ENCODE measurements at regions not wholly inside any gene's neighbourhood (a gene's known extent, or its start where the extent isn't known, plus 50 kb on each side); places are given as distances from the start of the nearest gene placed in this dataset.

GRCh38 chr18:66252703-66253102, 351.2 kb downstream of the CDH19 start:
- Histone ChIP-seq H3K9me3 (ENCODE audit: low read length) (peaks cover 4% of the 10 kb centered on the region; the same call in 1 of the 2 replicates), H3K4me1 (ENCODE audit: insufficient read depth, low read length) (no peaks in the 10 kb centered on the region), H3K79me2 (ENCODE audit: insufficient read depth, low read length) (no peaks in the 10 kb centered on the region), H3K36me3 (replicated peaks in 1 of 2; ENCODE audit: control insufficient read depth in 1 of 2, insufficient read depth in 2 of 2, low read length in 2 of 2) (no peaks in the 10 kb centered on the region), H4K20me1 (ENCODE audit: insufficient read depth, low read length) (no peaks in the 10 kb centered on the region), H3K4me3 (replicated peaks in 1 of 3; ENCODE audit: insufficient read depth in 1 of 3, low read depth in 2 of 3, low read length in 3 of 3) (no peak overlapping the region), H3K9ac (ENCODE audit: insufficient read depth, low read depth, low read length) (no peak overlapping the region), H2AFZ (ENCODE audit: low read length) (no peak overlapping the region), H3K27me3 (ENCODE audit: control insufficient read depth in 1 of 2, insufficient read depth in 2 of 2, low read length in 2 of 2) (no peaks in the 10 kb centered on the region), H3K27ac (ENCODE audit: extremely low read length, insufficient read depth, low read length) (no peak overlapping the region), H3K4me2 (ENCODE audit: low read depth, low read length) (no peak overlapping the region)
- WGBS (ENCODE audit: low lambda C conversion rate) = 0% methylated on average over 1 of the region's 1 CpG
- intact Hi-C loops (cut with micrococcal nuclease; ENCODE audit: unreplicated experiment) = no loop called here
- no TSS peak for BruUV-seq (replicated peaks)
- in situ Hi-C loops (cut with HindIII; ENCODE audit: extremely low pct_ligation_motif_present, low pct_unique_long_range_greater_than_20kb) = no loop called here
- POLR2A ChIA-PET = no interaction called here
- no peak for FAIRE-seq
- DNase-seq (ENCODE audit: low spot score) = no peak
- CTCF ChIA-PET (ENCODE audit: low intra/inter-chr PET ratio, low total read pairs) = no interaction called here
- ATAC-seq = no peak
- no peak for TF ChIP-seq ZBTB4 (CRISPR knock-in tag; IDR thresholded peaks at IDR 0.05; ENCODE audit: borderline replicate concordance)
- no peak for TF ChIP-seq ZNF451 (CRISPR knock-in tag; IDR thresholded peaks at IDR 0.05)
- no peak for TF ChIP-seq ZNF709 (CRISPR knock-in tag; IDR thresholded peaks at IDR 0.05)
- TF ChIP-seq HDAC1 (CRISPR knock-in tag; IDR thresholded peaks at IDR 0.05) = no peak
- no peak for TF ChIP-seq ZNF382 (CRISPR knock-in tag; IDR thresholded peaks at IDR 0.05; ENCODE audit: borderline replicate concordance)
- no peak for TF ChIP-seq SNAPC5 (CRISPR knock-in tag; IDR thresholded peaks at IDR 0.05; ENCODE audit: borderline replicate concordance)
- no peak for TF ChIP-seq EED (CRISPR knock-in tag; IDR thresholded peaks at IDR 0.05)
- TF ChIP-seq RBM22 (optimal IDR thresholded peaks at IDR 0.05; ENCODE audit: low read length) = no peak
- no peak for TF ChIP-seq ZNF136 (CRISPR knock-in tag; IDR thresholded peaks at IDR 0.05; ENCODE audit: low read depth)
- TF ChIP-seq ZNF407 (CRISPR knock-in tag; IDR thresholded peaks at IDR 0.05; ENCODE audit: not compliant biosample characterization) = no peak
- no peak for TF ChIP-seq ZNF574 (CRISPR knock-in tag; IDR thresholded peaks at IDR 0.05)
